ENCODE measurements at regions not wholly inside any gene's neighbourhood (a gene's known extent, or its start where the extent isn't known, plus 50 kb on each side); places are given as distances from the start of the nearest gene placed in this dataset.

DNA sequence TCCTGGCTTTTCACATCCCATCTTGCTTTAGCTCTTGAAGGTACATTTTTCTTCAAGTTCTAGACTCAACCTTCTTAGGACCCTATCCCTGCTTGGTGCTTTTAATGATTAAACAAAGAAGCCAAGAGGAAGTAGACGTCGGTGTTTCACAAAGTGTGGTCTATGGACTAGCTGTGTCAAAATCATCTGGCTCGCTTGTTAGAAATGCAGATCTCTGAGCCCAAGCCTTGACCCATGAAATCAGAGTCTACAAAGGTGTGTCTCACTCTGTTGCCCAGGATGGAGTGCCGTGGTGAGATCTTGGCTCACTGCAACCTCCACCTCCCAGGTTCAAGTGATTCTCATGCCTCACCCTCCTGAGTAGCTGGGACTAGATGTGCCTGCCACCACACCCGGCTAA, 295.5 kb upstream of the KAZN start:
- H3K4me2 ChIP-seq (ENCODE audit: low read depth, low read length, poor library complexity, severe bottlenecking) = no peak overlapping the region
- H3K27me3 ChIP-seq (ENCODE audit: low read length) = no peaks in the 10 kb centered on the region
- no peaks in the 10 kb centered on the region for H3F3A ChIP-seq (ENCODE audit: insufficient read depth)
- no peaks in the 10 kb centered on the region for H3K9me2 ChIP-seq (replicated peaks; ENCODE audit: insufficient read depth, low read length)
- H3K4me3 ChIP-seq (ENCODE audit: insufficient read depth, low read length, poor library complexity, severe bottlenecking) = no peak overlapping the region
- H3K27ac ChIP-seq (ENCODE audit: low read depth, low read length) = no peak overlapping the region
- no peak overlapping the region for H3K9ac ChIP-seq (ENCODE audit: low read length)
- no peaks in the 10 kb centered on the region for H3K9me3 ChIP-seq (ENCODE audit: insufficient read depth, low read length)
- H3K36me3 ChIP-seq (ENCODE audit: low read length) = no peaks in the 10 kb centered on the region
- TF ChIP-seq CTCF (IDR thresholded peaks at IDR 0.05; ENCODE audit: insufficient read depth, low read length, poor library complexity, severe bottlenecking) (no peak), EZH2phosphoT487 (conservative IDR thresholded peaks at IDR 0.05; ENCODE audit: low read length) (no peak)
- no peaks in the 10 kb centered on the region for H4K20me1 ChIP-seq (ENCODE audit: low read depth, low read length)
- H3K79me2 ChIP-seq (ENCODE audit: insufficient read depth, low read length) = no peaks in the 10 kb centered on the region
- H2AFZ ChIP-seq (ENCODE audit: low read depth, low read length, severe bottlenecking) = no peak overlapping the region

DNA sequence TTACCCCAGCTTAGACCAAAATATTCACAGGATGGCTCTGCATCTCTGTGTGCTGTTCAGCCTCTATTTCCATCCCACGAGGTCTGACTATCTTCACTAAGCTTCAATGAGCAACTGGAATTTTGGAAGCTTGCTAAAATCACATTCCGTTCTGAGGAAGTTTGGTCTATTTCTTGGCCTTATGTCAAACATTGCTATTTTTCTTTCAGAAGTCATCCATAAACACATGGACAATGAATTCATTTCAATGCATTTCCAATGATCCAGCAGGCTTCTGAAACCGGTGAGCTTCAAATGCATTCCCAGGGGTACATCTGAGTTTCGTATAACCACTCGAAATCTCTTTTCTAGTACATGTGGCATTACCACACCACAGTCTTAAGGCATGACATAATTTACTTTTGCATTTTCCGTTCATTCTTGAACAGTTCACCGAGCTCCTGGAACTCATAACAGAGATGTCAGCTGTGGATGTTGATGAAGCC, 294.1 kb upstream of the KAZN start:
- H3K4me3 ChIP-seq (ENCODE audit: insufficient read depth, low read length, poor library complexity, severe bottlenecking) = no peak overlapping the region
- no peaks in the 10 kb centered on the region for H3K27me3 ChIP-seq (ENCODE audit: low read length)
- TF ChIP-seq EZH2phosphoT487 (conservative IDR thresholded peaks at IDR 0.05; ENCODE audit: low read length) (no peak), CTCF (IDR thresholded peaks at IDR 0.05; ENCODE audit: insufficient read depth, low read length, poor library complexity, severe bottlenecking) (no peak)
- H3K27ac ChIP-seq (ENCODE audit: low read depth, low read length) = no peak overlapping the region
- no peak overlapping the region for H2AFZ ChIP-seq (ENCODE audit: low read depth, low read length, severe bottlenecking)
- H3F3A ChIP-seq (ENCODE audit: insufficient read depth) = no peaks in the 10 kb centered on the region
- H3K9me2 ChIP-seq (replicated peaks; ENCODE audit: insufficient read depth, low read length) = no peaks in the 10 kb centered on the region
- no peaks in the 10 kb centered on the region for H3K36me3 ChIP-seq (ENCODE audit: low read length)
- no peaks in the 10 kb centered on the region for H3K79me2 ChIP-seq (ENCODE audit: insufficient read depth, low read length)
- no peak overlapping the region for H3K9ac ChIP-seq (ENCODE audit: low read length)
- H4K20me1 ChIP-seq (ENCODE audit: low read depth, low read length) = no peaks in the 10 kb centered on the region
- H3K9me3 ChIP-seq (ENCODE audit: insufficient read depth, low read length) = no peaks in the 10 kb centered on the region
- no peak overlapping the region for H3K4me2 ChIP-seq (ENCODE audit: low read depth, low read length, poor library complexity, severe bottlenecking)

DNA sequence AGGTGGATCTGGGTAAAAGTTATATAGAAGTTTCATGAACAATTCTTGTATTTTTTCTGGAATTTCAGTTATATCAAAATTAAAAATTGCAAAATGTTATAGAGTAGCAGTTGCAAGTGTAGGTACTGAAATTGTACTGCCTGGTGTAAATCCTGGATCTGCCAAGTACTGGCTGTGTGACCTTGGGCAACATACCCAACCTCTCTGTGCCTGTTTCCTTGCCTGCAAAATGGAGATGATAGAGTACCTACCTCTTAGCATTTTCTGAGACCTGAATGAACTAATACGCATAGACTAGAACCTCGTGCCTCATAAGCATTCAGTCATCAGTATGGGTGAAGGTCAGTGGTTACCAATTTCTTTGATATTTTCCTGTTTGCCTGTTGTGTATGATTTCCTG, 290.0 kb upstream of the KAZN start:
- H3K27ac ChIP-seq (ENCODE audit: low read depth, low read length) = no peak overlapping the region
- no peaks in the 10 kb centered on the region for H3K27me3 ChIP-seq (ENCODE audit: low read length)
- H3K4me2 ChIP-seq (ENCODE audit: low read depth, low read length, poor library complexity, severe bottlenecking) = no peak overlapping the region
- no peak for TF ChIP-seq CTCF (IDR thresholded peaks at IDR 0.05; ENCODE audit: insufficient read depth, low read length, poor library complexity, severe bottlenecking)
- no peak for TF ChIP-seq EZH2phosphoT487 (conservative IDR thresholded peaks at IDR 0.05; ENCODE audit: low read length)
- no peaks in the 10 kb centered on the region for H3K79me2 ChIP-seq (ENCODE audit: insufficient read depth, low read length)
- H3K9me2 ChIP-seq (replicated peaks; ENCODE audit: insufficient read depth, low read length) = no peaks in the 10 kb centered on the region
- no peaks in the 10 kb centered on the region for H3F3A ChIP-seq (ENCODE audit: insufficient read depth)
- H3K4me3 ChIP-seq (ENCODE audit: insufficient read depth, low read length, poor library complexity, severe bottlenecking) = no peak overlapping the region
- no peak overlapping the region for H2AFZ ChIP-seq (ENCODE audit: low read depth, low read length, severe bottlenecking)
- no peaks in the 10 kb centered on the region for H4K20me1 ChIP-seq (ENCODE audit: low read depth, low read length)
- H3K36me3 ChIP-seq (ENCODE audit: low read length) = no peaks in the 10 kb centered on the region
- H3K9ac ChIP-seq (ENCODE audit: low read length) = no peak overlapping the region
- no peaks in the 10 kb centered on the region for H3K9me3 ChIP-seq (ENCODE audit: insufficient read depth, low read length)

Data from SU-DHL-6 (cell line).